ENCODE measurements at regions not wholly inside any gene's neighbourhood (a gene's known extent, or its start where the extent isn't known, plus 50 kb on each side); places are given as distances from the start of the nearest gene placed in this dataset.

DNA sequence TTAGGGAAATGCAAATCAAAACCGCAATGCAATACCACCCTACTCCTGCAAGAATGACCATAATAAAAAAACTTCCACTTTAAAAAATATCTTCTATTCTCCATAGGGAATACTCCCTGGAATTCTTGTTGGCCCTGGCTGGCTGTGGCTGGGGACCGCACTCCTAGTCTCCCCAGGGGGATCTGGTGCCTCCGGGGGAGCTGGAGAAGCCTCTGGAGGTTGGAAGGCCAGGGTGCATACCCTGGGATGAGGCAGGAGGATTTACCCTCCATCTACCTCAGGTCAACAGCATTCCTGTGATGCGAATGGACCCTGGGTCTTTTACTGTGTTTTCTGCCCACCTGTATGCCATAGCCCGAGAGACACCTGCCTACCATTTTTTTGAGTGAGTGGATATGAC lies 120.0 kb upstream of the ZNF536 start:
- Histone ChIP-seq H3K27ac (ENCODE audit: extremely low read depth, low read depth, low read length) (no peak overlapping the region), H3K4me1 (replicated peaks in 1 of 2; ENCODE audit: control insufficient read depth in 2 of 2, insufficient read depth in 2 of 2, low read length in 2 of 2) (no peaks in the 10 kb centered on the region), H3K27me3 (ENCODE audit: control insufficient read depth in 2 of 2, insufficient read depth in 2 of 2, low read length in 2 of 2) (peaks cover 20 to 25% of the 10 kb centered on the region in 2 experiments; a peak in 4 of 5 replicates), H3K79me2 (ENCODE audit: control insufficient read depth, insufficient read depth, low read length) (no peaks in the 10 kb centered on the region), H4K20me1 (replicated peaks; ENCODE audit: control insufficient read depth, insufficient read depth, low read length) (no peaks in the 10 kb centered on the region; the same call in 1 of the 2 replicates), H3K4me3 (no peak overlapping the region), H3K9ac (ENCODE audit: insufficient read depth in 1 of 2, low read depth in 2 of 2, low read length in 2 of 2) (no peak overlapping the region), H3K36me3 (ENCODE audit: control insufficient read depth, insufficient read depth, low read length) (no peaks in the 10 kb centered on the region), H3K9me3 (replicated peaks; ENCODE audit: control insufficient read depth, insufficient read depth, low read depth, low read length) (no peaks in the 10 kb centered on the region), H3K9me1 (ENCODE audit: control insufficient read depth, insufficient read depth, low read length) (no peaks in the 10 kb centered on the region), H3K4me2 (ENCODE audit: insufficient read depth, low read length) (no peak overlapping the region), H2AFZ (ENCODE audit: low read depth, low read length) (no peak overlapping the region)
- BruUV-seq (replicated peaks) = no TSS peak
- no peak for FAIRE-seq
- no peak for ATAC-seq
- DNase-seq (ENCODE audit: extremely low read depth in 1 of 4, low spot score in 3 of 4) = no peak
- ChIA-PET CTCF (ENCODE audit: low intra/inter-chr PET ratio) (no interaction called here), POLR2A (no interaction called here)
- intact Hi-C loops (cut with micrococcal nuclease) = no loop called here
- in situ Hi-C loops (cut with MboI) = no loop called here
- WGBS (ENCODE audit: insufficient coverage, low coverage, missing lambda C conversion rate) = 2% methylated on average over 5 of the region's 5 CpGs
- TF ChIP-seq RCOR1 (IDR thresholded peaks at IDR 0.05; ENCODE audit: borderline replicate concordance in 1 of 2, low read depth in 2 of 2, low read length in 2 of 2) (no peak), SRSF7 (optimal IDR thresholded peaks at IDR 0.05; ENCODE audit: low read depth, low read length) (no peak), FUS (optimal IDR thresholded peaks at IDR 0.05; ENCODE audit: low read depth, low read length) (no peak), TEAD1 (CRISPR knock-in tag; IDR thresholded peaks at IDR 0.05) (no peak)
- TF ChIP-seq, protein P1, sequence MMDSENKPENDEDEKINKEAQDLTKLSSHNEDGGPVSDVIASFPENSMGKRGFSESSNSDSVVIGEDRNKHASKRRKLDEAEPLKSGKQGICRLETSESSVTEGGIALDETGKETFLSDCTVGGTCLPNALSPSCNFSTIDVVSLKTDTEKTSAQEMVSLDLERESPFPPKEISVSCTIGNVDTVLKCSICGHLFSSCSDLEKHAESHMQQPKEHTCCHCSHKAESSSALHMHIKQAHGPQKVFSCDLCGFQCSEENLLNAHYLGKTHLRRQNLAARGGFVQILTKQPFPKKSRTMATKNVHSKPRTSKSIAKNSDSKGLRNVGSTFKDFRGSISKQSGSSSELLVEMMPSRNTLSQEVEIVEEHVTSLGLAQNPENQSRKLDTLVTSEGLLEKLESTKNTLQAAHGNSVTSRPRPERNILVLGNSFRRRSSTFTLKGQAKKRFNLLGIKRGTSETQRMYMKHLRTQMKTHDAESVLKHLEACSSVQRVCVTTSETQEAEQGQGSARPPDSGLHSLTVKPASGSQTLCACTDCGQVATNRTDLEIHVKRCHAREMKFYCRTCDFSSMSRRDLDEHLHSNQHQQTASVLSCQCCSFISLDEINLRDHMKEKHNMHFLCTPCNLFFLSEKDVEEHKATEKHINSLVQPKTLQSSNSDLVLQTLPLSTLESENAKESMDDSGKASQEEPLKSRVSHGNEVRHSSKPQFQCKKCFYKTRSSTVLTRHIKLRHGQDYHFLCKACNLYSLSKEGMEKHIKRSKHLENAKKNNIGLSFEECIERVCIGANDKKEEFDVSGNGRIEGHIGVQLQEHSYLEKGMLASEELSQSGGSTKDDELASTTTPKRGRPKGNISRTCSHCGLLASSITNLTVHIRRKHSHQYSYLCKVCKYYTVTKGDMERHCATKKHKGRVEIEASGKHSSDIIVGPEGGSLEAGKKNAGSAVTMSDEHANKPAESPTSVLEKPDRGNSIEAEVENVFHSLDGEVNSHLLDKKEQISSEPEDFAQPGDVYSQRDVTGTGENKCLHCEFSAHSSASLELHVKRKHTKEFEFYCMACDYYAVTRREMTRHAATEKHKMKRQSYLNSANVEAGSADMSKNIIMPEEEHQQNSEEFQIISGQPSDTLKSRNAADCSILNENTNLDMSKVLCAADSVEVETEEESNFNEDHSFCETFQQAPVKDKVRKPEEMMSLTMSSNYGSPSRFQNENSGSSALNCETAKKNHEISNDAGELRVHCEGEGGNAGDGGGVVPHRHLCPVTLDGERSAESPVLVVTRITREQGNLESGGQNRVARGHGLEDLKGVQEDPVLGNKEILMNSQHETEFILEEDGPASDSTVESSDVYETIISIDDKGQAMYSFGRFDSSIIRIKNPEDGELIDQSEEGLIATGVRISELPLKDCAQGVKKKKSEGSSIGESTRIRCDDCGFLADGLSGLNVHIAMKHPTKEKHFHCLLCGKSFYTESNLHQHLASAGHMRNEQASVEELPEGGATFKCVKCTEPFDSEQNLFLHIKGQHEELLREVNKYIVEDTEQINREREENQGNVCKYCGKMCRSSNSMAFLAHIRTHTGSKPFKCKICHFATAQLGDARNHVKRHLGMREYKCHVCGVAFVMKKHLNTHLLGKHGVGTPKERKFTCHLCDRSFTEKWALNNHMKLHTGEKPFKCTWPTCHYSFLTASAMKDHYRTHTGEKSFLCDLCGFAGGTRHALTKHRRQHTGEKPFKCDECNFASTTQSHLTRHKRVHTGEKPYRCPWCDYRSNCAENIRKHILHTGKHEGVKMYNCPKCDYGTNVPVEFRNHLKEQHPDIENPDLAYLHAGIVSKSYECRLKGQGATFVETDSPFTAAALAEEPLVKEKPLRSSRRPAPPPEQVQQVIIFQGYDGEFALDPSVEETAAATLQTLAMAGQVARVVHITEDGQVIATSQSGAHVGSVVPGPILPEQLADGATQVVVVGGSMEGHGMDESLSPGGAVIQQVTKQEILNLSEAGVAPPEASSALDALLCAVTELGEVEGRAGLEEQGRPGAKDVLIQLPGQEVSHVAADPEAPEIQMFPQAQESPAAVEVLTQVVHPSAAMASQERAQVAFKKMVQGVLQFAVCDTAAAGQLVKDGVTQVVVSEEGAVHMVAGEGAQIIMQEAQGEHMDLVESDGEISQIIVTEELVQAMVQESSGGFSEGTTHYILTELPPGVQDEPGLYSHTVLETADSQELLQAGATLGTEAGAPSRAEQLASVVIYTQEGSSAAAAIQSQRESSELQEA (IDR thresholded peaks at IDR 0.05; ENCODE audit: low read depth) = no peak
- TF ChIP-seq, protein P2, sequence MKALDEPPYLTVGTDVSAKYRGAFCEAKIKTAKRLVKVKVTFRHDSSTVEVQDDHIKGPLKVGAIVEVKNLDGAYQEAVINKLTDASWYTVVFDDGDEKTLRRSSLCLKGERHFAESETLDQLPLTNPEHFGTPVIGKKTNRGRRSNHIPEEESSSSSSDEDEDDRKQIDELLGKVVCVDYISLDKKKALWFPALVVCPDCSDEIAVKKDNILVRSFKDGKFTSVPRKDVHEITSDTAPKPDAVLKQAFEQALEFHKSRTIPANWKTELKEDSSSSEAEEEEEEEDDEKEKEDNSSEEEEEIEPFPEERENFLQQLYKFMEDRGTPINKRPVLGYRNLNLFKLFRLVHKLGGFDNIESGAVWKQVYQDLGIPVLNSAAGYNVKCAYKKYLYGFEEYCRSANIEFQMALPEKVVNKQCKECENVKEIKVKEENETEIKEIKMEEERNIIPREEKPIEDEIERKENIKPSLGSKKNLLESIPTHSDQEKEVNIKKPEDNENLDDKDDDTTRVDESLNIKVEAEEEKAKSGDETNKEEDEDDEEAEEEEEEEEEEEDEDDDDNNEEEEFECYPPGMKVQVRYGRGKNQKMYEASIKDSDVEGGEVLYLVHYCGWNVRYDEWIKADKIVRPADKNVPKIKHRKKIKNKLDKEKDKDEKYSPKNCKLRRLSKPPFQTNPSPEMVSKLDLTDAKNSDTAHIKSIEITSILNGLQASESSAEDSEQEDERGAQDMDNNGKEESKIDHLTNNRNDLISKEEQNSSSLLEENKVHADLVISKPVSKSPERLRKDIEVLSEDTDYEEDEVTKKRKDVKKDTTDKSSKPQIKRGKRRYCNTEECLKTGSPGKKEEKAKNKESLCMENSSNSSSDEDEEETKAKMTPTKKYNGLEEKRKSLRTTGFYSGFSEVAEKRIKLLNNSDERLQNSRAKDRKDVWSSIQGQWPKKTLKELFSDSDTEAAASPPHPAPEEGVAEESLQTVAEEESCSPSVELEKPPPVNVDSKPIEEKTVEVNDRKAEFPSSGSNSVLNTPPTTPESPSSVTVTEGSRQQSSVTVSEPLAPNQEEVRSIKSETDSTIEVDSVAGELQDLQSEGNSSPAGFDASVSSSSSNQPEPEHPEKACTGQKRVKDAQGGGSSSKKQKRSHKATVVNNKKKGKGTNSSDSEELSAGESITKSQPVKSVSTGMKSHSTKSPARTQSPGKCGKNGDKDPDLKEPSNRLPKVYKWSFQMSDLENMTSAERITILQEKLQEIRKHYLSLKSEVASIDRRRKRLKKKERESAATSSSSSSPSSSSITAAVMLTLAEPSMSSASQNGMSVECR (CRISPR knock-in tag; IDR thresholded peaks at IDR 0.05) = no peak
- TF ChIP-seq, protein P3, sequence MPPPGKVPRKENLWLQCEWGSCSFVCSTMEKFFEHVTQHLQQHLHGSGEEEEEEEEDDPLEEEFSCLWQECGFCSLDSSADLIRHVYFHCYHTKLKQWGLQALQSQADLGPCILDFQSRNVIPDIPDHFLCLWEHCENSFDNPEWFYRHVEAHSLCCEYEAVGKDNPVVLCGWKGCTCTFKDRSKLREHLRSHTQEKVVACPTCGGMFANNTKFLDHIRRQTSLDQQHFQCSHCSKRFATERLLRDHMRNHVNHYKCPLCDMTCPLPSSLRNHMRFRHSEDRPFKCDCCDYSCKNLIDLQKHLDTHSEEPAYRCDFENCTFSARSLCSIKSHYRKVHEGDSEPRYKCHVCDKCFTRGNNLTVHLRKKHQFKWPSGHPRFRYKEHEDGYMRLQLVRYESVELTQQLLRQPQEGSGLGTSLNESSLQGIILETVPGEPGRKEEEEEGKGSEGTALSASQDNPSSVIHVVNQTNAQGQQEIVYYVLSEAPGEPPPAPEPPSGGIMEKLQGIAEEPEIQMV (tag; conservative IDR thresholded peaks at IDR 0.05; ENCODE audit: low read depth) = no peak

All from K562 (cell line).